ENCODE measurements at regions not wholly inside any gene's neighbourhood (a gene's known extent, or its start where the extent isn't known, plus 50 kb on each side); places are given as distances from the start of the nearest gene placed in this dataset.
"Not testable (repeated sequence)": the region's sequence is repeated elsewhere in the genome, so short reads cannot be mapped to it uniquely, and the experiment has no call there.

DNA sequence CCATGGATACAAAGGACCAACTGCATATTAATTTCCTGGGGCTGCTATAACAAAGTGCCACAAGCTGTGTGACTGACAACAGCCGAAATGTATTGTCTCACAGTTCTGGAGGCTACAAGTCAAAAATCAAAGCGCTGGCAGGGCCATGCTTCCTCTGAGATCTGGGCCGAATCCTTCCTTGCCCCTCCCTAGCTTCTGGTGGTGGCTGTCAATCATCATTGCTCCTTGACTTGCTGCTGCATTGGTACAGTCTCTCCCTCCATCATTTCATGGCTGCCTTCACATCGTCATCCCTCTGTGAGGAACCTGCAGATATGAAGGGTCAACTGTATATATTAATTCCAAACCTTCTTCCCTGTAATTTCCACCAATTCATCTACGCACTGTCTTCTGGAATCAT lies 118.3 kb downstream of the EXOC5 start:
- Mint-ChIP-seq H3K36me3 (ENCODE audit: low read depth) (no peaks in the 10 kb centered on the region), H3K4me3 (no peak overlapping the region), H3K27me3 (peaks cover 26% of the 10 kb centered on the region), H3K4me1 (no peaks in the 10 kb centered on the region), H3K27ac (no peak overlapping the region)
- ATAC-seq (no peak), DNase-seq (no peak)
- H3K9me3 ChIP-seq (ENCODE audit: control insufficient read depth, low read length, poor library complexity, severe bottlenecking), result no peaks in the 10 kb centered on the region

DNA sequence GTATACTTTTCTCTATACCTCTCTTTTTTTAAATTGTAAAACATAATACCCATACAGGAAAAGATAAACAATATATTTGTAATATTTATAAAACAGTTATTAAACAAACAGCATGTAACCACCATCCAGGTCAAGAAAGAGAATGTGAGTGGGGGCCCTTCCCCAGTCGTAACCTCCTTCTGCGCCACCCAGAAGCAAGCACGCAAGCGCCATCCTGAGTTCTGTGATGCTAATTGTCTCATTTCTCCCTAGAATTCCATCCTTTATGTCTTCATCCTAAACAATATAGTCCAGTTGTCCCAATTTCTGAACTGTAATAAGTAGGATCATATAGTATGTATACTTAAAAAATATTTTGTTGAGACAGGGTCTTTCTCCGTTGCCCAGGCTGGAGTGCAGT lies 129.5 kb downstream of the EXOC5 start:
- ATAC-seq, result no peak
- no peaks in the 10 kb centered on the region for H3K9me3 ChIP-seq (ENCODE audit: control insufficient read depth, low read length, poor library complexity, severe bottlenecking)
- Mint-ChIP-seq H3K36me3 (ENCODE audit: low read depth) (no peaks in the 10 kb centered on the region), H3K27ac (no peak overlapping the region), H3K4me3 (no peak overlapping the region), H3K27me3 (peaks cover 15% of the 10 kb centered on the region), H3K4me1 (no peaks in the 10 kb centered on the region)
- no peak for DNase-seq

GRCh38 chr14:57136669-57137328 lies 131.9 kb downstream of the EXOC5 start:
- no peaks in the 10 kb centered on the region for H3K9me3 ChIP-seq (ENCODE audit: control insufficient read depth, low read length, poor library complexity, severe bottlenecking)
- peaks cover 13% of the 10 kb centered on the region for H3K27me3 Mint-ChIP-seq
- no peaks in the 10 kb centered on the region for H3K36me3 Mint-ChIP-seq (ENCODE audit: low read depth)
- H3K4me1 Mint-ChIP-seq, result no peaks in the 10 kb centered on the region
- no peak for DNase-seq
- H3K4me3 Mint-ChIP-seq, result no peak overlapping the region
- no peak overlapping the region for H3K27ac Mint-ChIP-seq
- ATAC-seq, result no peak

- H3K4me3 Mint-ChIP-seq, DNase-seq: not testable (repeated sequence)
Measured at GRCh38 chr14:57127809-57128208, 140.9 kb downstream of the EXOC5 start.

GRCh38 chr14:57122129-57122528 lies 146.6 kb downstream of the EXOC5 start:
- H3K27me3 Mint-ChIP-seq, result peaks cover 7% of the 10 kb centered on the region

More at GRCh38 chr14:57127809-57128208, 140.9 kb downstream of the EXOC5 start:
- H3K4me1 Mint-ChIP-seq; H3K27ac Mint-ChIP-seq; H3K27me3 Mint-ChIP-seq; ATAC-seq; H3K36me3 Mint-ChIP-seq (ENCODE audit: low read depth); H3K9me3 ChIP-seq (ENCODE audit: control insufficient read depth, low read length, poor library complexity, severe bottlenecking): not testable (repeated sequence)

GRCh38 chr14:57112072-57112807 lies 156.5 kb downstream of the EXOC5 start:
- not testable (repeated sequence) for H3K4me1 Mint-ChIP-seq; H3K4me3 Mint-ChIP-seq; DNase-seq; H3K9me3 ChIP-seq (ENCODE audit: control insufficient read depth, low read length, poor library complexity, severe bottlenecking); ATAC-seq; H3K36me3 Mint-ChIP-seq (ENCODE audit: low read depth); H3K27me3 Mint-ChIP-seq; H3K27ac Mint-ChIP-seq

More at GRCh38 chr14:57122129-57122528, 146.6 kb downstream of the EXOC5 start:
- Mint-ChIP-seq H3K4me3 (no peak overlapping the region), H3K27ac (no peak overlapping the region), H3K36me3 (ENCODE audit: low read depth) (no peaks in the 10 kb centered on the region), H3K4me1 (no peaks in the 10 kb centered on the region)
- ATAC-seq (no peak), DNase-seq (no peak)
- no peaks in the 10 kb centered on the region for H3K9me3 ChIP-seq (ENCODE audit: control insufficient read depth, low read length, poor library complexity, severe bottlenecking)

DNA sequence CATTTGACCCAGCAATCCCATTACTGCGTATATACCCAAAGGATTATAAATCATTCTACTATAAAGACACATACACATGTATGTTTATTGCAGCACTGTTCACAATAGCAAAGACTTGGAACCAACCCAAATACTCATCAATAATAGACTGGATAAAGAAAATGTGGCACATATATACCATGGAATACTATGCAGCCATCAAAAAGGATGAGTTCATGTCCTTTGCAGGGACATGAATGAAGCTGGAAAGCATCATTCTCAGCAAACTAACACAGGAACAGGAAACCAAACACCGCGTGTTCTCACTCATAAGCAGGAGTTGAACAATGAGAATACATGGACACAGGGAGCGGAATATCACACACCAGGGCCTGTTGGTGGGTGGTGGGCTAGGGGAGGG lies 158.3 kb downstream of the EXOC5 start:
- not testable (repeated sequence) for H3K4me1 Mint-ChIP-seq; H3K36me3 Mint-ChIP-seq (ENCODE audit: low read depth); H3K27me3 Mint-ChIP-seq; H3K9me3 ChIP-seq (ENCODE audit: control insufficient read depth, low read length, poor library complexity, severe bottlenecking); H3K4me3 Mint-ChIP-seq; DNase-seq; H3K27ac Mint-ChIP-seq; ATAC-seq

GRCh38 chr14:57091030-57091608 lies 177.6 kb downstream of the EXOC5 start:
- ATAC-seq, result no peak
- no peaks in the 10 kb centered on the region for H3K4me1 Mint-ChIP-seq
- no peaks in the 10 kb centered on the region for H3K36me3 Mint-ChIP-seq (ENCODE audit: low read depth)

DNA sequence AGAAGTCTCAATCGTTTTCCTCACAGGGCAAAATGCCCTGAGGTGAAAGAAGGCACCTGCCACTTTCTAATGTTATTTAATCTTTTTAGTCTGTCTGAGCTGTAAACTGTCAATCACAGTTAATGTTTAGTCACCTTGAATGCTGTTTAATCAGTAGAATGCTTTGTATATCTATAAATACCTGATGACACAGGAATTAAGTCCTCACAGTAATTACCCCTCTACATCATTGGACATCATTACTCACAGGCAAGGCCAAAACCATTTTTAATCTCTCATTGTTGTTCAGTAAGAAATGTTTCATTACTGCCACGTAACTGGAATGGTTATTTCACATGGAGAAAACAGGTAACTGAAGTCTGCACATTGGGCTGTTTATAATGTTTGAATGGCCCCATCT lies 178.8 kb downstream of the EXOC5 start:
- Mint-ChIP-seq H3K27me3 (peaks cover 19% of the 10 kb centered on the region), H3K4me1 (no peaks in the 10 kb centered on the region), H3K36me3 (ENCODE audit: low read depth) (no peaks in the 10 kb centered on the region), H3K4me3 (no peak overlapping the region), H3K27ac (no peak overlapping the region)
- no peaks in the 10 kb centered on the region for H3K9me3 ChIP-seq (ENCODE audit: control insufficient read depth, low read length, poor library complexity, severe bottlenecking)
- DNase-seq (no peak), ATAC-seq (no peak)

More at GRCh38 chr14:57091030-57091608, 177.6 kb downstream of the EXOC5 start:
- peaks cover 11% of the 10 kb centered on the region for H3K27me3 Mint-ChIP-seq
- no peak for DNase-seq
- no peaks in the 10 kb centered on the region for H3K9me3 ChIP-seq (ENCODE audit: control insufficient read depth, low read length, poor library complexity, severe bottlenecking)
- H3K4me3 Mint-ChIP-seq, result no peak overlapping the region
- H3K27ac Mint-ChIP-seq, result no peak overlapping the region

GRCh38 chr14:57087841-57088240 lies 180.9 kb downstream of the EXOC5 start:
- Mint-ChIP-seq H3K4me3 (no peak overlapping the region), H3K27ac (no peak overlapping the region), H3K27me3 (peaks cover 35% of the 10 kb centered on the region), H3K4me1 (no peaks in the 10 kb centered on the region), H3K36me3 (ENCODE audit: low read depth) (peaks cover 2% of the 10 kb centered on the region)
- DNase-seq (no peak), ATAC-seq (no peak)
- H3K9me3 ChIP-seq (ENCODE audit: control insufficient read depth, low read length, poor library complexity, severe bottlenecking), result no peaks in the 10 kb centered on the region

DNA sequence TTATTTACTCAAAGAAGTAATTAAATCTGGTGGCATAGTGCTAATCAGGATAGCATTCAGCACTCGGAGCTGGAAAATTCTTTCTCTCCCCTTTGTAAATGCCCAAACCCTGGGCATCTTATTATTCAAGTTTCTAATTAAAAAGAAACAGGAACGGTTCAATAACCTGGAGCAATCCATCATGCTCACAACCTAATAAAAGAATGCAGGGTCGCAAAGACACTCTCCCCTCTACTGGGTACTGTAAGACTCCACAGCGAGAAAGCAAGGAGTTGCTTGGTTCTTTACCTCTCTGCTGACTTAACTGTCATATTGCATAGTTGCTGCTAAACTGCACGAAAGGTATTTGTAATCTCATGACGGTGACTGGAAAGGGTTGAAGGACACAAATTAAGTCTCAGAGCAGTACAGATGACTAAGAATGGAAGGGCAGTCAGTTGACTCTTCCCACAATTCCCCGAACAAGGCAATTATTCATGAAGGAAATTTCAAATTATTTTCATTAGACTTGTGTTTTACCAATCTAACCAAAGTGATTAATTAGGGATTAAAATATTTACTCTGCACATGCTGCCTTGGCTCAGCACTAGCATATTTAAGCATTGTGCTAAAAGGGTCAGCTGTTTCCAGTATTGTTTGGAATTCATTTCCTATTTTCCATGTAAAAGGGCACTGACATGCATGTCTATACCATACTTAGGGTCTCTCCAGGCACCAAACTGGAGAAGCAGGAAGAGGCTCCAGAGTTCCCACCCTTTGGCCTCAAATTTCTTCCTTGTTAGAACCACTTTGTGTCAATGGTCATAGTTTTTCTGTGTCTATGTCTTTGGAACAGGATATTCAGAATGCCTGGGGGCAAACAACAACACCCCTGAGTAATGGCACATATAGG lies 182.2 kb downstream of the EXOC5 start:
- Mint-ChIP-seq H3K4me1 (no peaks in the 10 kb centered on the region), H3K4me3 (no peak overlapping the region), H3K27ac (no peak overlapping the region), H3K27me3 (peaks cover 40% of the 10 kb centered on the region), H3K36me3 (ENCODE audit: low read depth) (peaks cover 2% of the 10 kb centered on the region)
- H3K9me3 ChIP-seq (ENCODE audit: control insufficient read depth, low read length, poor library complexity, severe bottlenecking), result no peaks in the 10 kb centered on the region
- no peak for DNase-seq
- no peak for ATAC-seq

DNA sequence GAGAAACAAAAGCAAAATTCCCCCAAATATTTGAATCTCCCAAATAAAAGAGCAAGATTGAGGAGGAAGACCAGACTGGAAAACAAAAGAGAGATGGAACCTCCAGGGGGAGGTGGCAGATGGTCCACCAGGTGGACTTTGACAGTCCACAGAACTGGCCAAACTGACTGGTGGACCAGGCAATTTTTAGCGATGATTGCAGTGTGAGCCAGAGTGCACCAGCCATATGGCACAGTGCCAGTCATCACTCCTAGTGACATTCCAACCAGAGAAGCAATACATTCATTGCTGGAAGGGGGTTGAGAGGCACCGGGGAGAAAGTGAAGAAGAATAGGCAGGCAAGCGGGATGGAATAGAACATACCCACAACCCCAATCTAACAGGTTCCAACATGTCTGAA lies 182.9 kb downstream of the EXOC5 start:
- Mint-ChIP-seq H3K27me3 (peaks cover 40% of the 10 kb centered on the region), H3K27ac (no peak overlapping the region), H3K36me3 (ENCODE audit: low read depth) (peaks cover 2% of the 10 kb centered on the region), H3K4me3 (no peak overlapping the region), H3K4me1 (no peaks in the 10 kb centered on the region)
- H3K9me3 ChIP-seq (ENCODE audit: control insufficient read depth, low read length, poor library complexity, severe bottlenecking), result no peaks in the 10 kb centered on the region
- no peak for ATAC-seq
- no peak for DNase-seq

DNA sequence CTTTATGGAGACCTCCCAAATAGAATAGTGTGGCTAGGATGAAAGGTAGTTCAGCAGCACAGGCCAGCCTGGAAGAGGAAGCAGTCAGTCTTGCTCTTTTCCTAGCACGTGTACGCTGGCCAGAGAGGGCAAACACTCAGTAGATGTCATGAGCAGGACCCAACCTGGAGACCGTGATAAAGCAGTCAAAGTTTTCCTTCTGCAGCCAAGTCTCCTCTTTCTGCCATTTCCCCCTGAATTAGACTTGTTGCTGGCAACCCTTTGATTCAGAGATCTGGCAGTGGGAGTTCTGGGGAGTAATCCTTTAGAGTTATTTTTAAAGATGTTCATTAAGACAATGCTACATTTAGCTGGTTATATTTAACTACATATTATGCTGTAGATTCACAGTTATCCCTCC lies 183.7 kb downstream of the EXOC5 start:
- no peak for DNase-seq
- H3K36me3 Mint-ChIP-seq (ENCODE audit: low read depth), result peaks cover 2% of the 10 kb centered on the region
- H3K4me3 Mint-ChIP-seq, result no peak overlapping the region
- no peak overlapping the region for H3K27ac Mint-ChIP-seq
- H3K9me3 ChIP-seq (ENCODE audit: control insufficient read depth, low read length, poor library complexity, severe bottlenecking), result no peaks in the 10 kb centered on the region
- H3K27me3 Mint-ChIP-seq, result peaks cover 40% of the 10 kb centered on the region
- no peak for ATAC-seq
- no peaks in the 10 kb centered on the region for H3K4me1 Mint-ChIP-seq
